ENCODE measurements at regions not wholly inside any gene's neighbourhood (a gene's known extent, or its start where the extent isn't known, plus 50 kb on each side); places are given as distances from the start of the nearest gene placed in this dataset.

- TF ChIP-seq POLR2A (IDR thresholded peaks at IDR 0.05) (no peak), POLR2AphosphoS5 (IDR thresholded peaks at IDR 0.05) (no peak)
- TF ChIP-seq, protein P1, sequence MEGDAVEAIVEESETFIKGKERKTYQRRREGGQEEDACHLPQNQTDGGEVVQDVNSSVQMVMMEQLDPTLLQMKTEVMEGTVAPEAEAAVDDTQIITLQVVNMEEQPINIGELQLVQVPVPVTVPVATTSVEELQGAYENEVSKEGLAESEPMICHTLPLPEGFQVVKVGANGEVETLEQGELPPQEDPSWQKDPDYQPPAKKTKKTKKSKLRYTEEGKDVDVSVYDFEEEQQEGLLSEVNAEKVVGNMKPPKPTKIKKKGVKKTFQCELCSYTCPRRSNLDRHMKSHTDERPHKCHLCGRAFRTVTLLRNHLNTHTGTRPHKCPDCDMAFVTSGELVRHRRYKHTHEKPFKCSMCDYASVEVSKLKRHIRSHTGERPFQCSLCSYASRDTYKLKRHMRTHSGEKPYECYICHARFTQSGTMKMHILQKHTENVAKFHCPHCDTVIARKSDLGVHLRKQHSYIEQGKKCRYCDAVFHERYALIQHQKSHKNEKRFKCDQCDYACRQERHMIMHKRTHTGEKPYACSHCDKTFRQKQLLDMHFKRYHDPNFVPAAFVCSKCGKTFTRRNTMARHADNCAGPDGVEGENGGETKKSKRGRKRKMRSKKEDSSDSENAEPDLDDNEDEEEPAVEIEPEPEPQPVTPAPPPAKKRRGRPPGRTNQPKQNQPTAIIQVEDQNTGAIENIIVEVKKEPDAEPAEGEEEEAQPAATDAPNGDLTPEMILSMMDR (IDR thresholded peaks at IDR 0.05): no peak
Observed at GRCh38 chr18:56273541-56274219, 364.7 kb downstream of the TXNL1 start.

Data from sigmoid colon (tissue), 4 donors.